GM23338 (cell line): ENCODE measurements at regions not wholly inside any gene's neighbourhood (a gene's known extent, or its start where the extent isn't known, plus 50 kb on each side); places are given as distances from the start of the nearest gene placed in this dataset.

Experiments used
- ATAC-seq: fragments of 200-7000 bp; cut with Tn5 transposase; 3 replicates; pipeline ENCODE4 v1.9.1; 2020
- DNase-seq: peaks from one replicate; pipeline ENCODE4 v3.0.0-alpha.2; 2015; ENCODE audit warnings: low spot score
- H2AFZ ChIP-seq: fragments of 200-600 bp; sonication (generic); 2 replicates; pipeline ENCODE4 v1.8.0; 2016; ENCODE audit warnings: antibody characterized with exemption, mild to moderate bottlenecking, moderate library complexity
- H3F3A ChIP-seq: fragments of 200-600 bp; sonication (generic); replicated peaks from 2 replicates; pipeline ENCODE4 v1.8.0; 2017; ENCODE audit warnings: antibody characterized with exemption, mixed run types, low read depth
- H3K27ac ChIP-seq: fragments of 200-600 bp; sonication (generic); 2 replicates; pipeline ENCODE4 v1.6.1; 2016; ENCODE audit warnings: low read depth
- H3K27me3 ChIP-seq: fragments of 200-600 bp; sonication (generic); 2 replicates; pipeline ENCODE4 v1.8.0; 2016; ENCODE audit warnings: mild to moderate bottlenecking, mixed run types, moderate library complexity; ENCODE audit not compliant: insufficient read depth
- H3K36me3 ChIP-seq: fragments of 200-600 bp; sonication (generic); 2 replicates; pipeline ENCODE4 v1.8.0; 2016; ENCODE audit warnings: mild to moderate bottlenecking; ENCODE audit not compliant: insufficient read depth
- H3K4me1 ChIP-seq: fragments of 200-600 bp; sonication (generic); 2 replicates; pipeline ENCODE4 v1.8.0; 2016; ENCODE audit warnings: mild to moderate bottlenecking, moderate library complexity; ENCODE audit not compliant: insufficient read depth
- H3K4me2 ChIP-seq: fragments of 200-600 bp; sonication (generic); 2 replicates; pipeline ENCODE4 v1.7.1; 2017; ENCODE audit warnings: mixed run types
- H3K4me3 ChIP-seq: fragments of 200-600 bp; sonication (generic); 2 replicates; pipeline ENCODE4 v1.6.1; 2016; ENCODE audit warnings: mixed run types
- H3K79me2 ChIP-seq: fragments of 200-600 bp; sonication (generic); replicated peaks from 2 replicates; pipeline ENCODE4 v1.8.0; 2017; ENCODE audit warnings: mild to moderate bottlenecking; ENCODE audit not compliant: insufficient read depth
- H3K9me2 ChIP-seq: fragments of 200-600 bp; sonication (generic); 2 replicates; pipeline ENCODE4 v1.8.0; 2017; ENCODE audit not compliant: insufficient read depth
- H4K20me1 ChIP-seq: fragments of 200-600 bp; sonication (generic); replicated peaks from 2 replicates; pipeline ENCODE4 v1.8.0; 2017; ENCODE audit warnings: mild to moderate bottlenecking; ENCODE audit not compliant: insufficient read depth
- H3K27ac Mint-ChIP-seq: 2 replicates; pipeline ENCODE4 v1.8.0; 2020; ENCODE audit warnings: inconsistent platforms, mild to moderate bottlenecking, moderate library complexity, mixed read lengths
- H3K27me3 Mint-ChIP-seq: 3 replicates; pipeline ENCODE4 v1.8.0; 2022; ENCODE audit warnings: low read depth, mild to moderate bottlenecking, moderate library complexity, mixed read lengths, inconsistent platforms; ENCODE audit not compliant: insufficient read depth, poor library complexity
- H3K36me3 Mint-ChIP-seq: 3 replicates; pipeline ENCODE4 v1.8.0; 2021; ENCODE audit warnings: low read depth, mild to moderate bottlenecking, inconsistent platforms, moderate library complexity, mixed read lengths
- H3K4me1 Mint-ChIP-seq: 3 replicates; pipeline ENCODE4 v1.8.0; 2020; ENCODE audit warnings: mild to moderate bottlenecking, inconsistent platforms, mixed read lengths
- H3K4me3 Mint-ChIP-seq: 3 replicates; pipeline ENCODE4 v1.8.0; 2021; ENCODE audit warnings: moderate library complexity, mild to moderate bottlenecking, inconsistent platforms, mixed read lengths
- H3K9me3 Mint-ChIP-seq: 3 replicates; pipeline ENCODE4 v1.8.0; 2020; ENCODE audit warnings: moderate library complexity, mild to moderate bottlenecking, inconsistent platforms, mixed read lengths
- EZH2 ChIP-seq: fragments of 200-600 bp; sonication (generic); IDR thresholded peaks from one replicate; pipeline ENCODE4 v1.8.0; 2017; ENCODE audit warnings: antibody characterized with exemption, mild to moderate bottlenecking, low read depth; ENCODE audit not compliant: unreplicated experiment
- EZH2phosphoT487 ChIP-seq: fragments of 200-600 bp; sonication (generic); IDR thresholded peaks from one replicate; pipeline ENCODE4 v1.8.1; 2018; ENCODE audit warnings: antibody characterized with exemption; ENCODE audit not compliant: unreplicated experiment
- JUNB ChIP-seq: IDR thresholded peaks from one replicate; pipeline ENCODE4 v1.6.1; 2016; ENCODE audit warnings: antibody characterized with exemption; ENCODE audit not compliant: unreplicated experiment
- NANOG ChIP-seq: IDR thresholded peaks from 2 replicates; pipeline ENCODE4 v1.6.1; 2016; ENCODE audit warnings: antibody characterized with exemption, borderline replicate concordance
- POLR2AphosphoS5 ChIP-seq: IDR thresholded peaks from 2 replicates; pipeline ENCODE4 v1.6.1; 2016; ENCODE audit warnings: antibody characterized with exemption, low read depth
- STAT1 ChIP-seq: IDR thresholded peaks from one replicate; pipeline ENCODE4 v1.6.1; 2016; ENCODE audit warnings: antibody characterized with exemption; ENCODE audit not compliant: unreplicated experiment
- ZNF114 ChIP-seq: fragments of 250-450 bp; sonication (Bioruptor Pico); IDR thresholded peaks from 2 replicates; pipeline ENCODE4 v1.5.0; 2020; ENCODE audit warnings: mild to moderate bottlenecking, moderate library complexity
- ZNF331 ChIP-seq: fragments of 250-450 bp; sonication (Bioruptor Pico); IDR thresholded peaks from 2 replicates; pipeline ENCODE4 v1.5.0; 2020; ENCODE audit warnings: low read depth, mild to moderate bottlenecking, moderate library complexity
- TF ChIP-seq, protein P1 (sequence below): IDR thresholded peaks from one replicate; pipeline ENCODE4 v1.6.1; 2018; ENCODE audit warnings: antibody characterized with exemption; ENCODE audit not compliant: unreplicated experiment
- TF ChIP-seq, protein P2 (sequence below): fragments of 250-450 bp; sonication (Bioruptor Pico); IDR thresholded peaks from 2 replicates; pipeline ENCODE4 v1.5.0; 2020; ENCODE audit warnings: mild to moderate bottlenecking, moderate library complexity
- TF ChIP-seq, protein P3 (sequence below): IDR thresholded peaks from 2 replicates; pipeline ENCODE4 v1.6.1; 2016; ENCODE audit warnings: antibody characterized with exemption
- TF ChIP-seq, protein P4 (sequence below), 2 experiments: fragments of 200-600 bp in 1 of 2; sonication (generic) in 1 of 2; conservative IDR thresholded peaks; 2 replicates each; pipeline versions ENCODE4 v1.5.1 to v1.6.1; 2016 to 2017; ENCODE audit warnings: antibody characterized with exemption in 2 of 2, low read depth in 2 of 2, mild to moderate bottlenecking in 2 of 2, moderate library complexity in 1 of 2

DNA sequence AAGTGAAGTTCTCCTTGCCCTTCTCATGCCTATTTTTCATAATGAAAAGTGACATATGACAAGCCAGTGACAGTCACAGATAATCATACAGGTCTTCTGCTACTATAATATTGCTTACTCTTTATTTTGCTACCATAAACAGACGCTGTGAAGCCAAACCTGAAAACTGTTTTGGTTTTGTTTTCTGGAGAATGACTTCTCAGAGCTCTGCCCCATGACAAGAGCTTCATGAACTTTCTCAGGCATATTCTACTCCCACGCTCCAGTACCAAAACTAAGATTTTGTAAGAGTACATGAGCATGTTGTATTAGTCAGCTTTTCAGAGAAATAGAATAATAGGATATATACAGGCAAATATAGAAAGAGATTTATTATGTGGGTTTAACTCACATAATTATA lies 64.3 kb upstream of the VTCN1 start:
- H3K27ac ChIP-seq: no peak overlapping the region
- no peaks in the 10 kb centered on the region for H3K36me3 ChIP-seq
- H3K9me2 ChIP-seq: no peaks in the 10 kb centered on the region
- H3K4me1 Mint-ChIP-seq: peaks cover 19% of the 10 kb centered on the region
- no peaks in the 10 kb centered on the region for H4K20me1 ChIP-seq
- H3K36me3 Mint-ChIP-seq: peaks cover 20% of the 10 kb centered on the region; the same call in 2 of the 3 replicates
- H3K4me3 ChIP-seq: no peak overlapping the region
- peaks cover 13% of the 10 kb centered on the region for H3K4me1 ChIP-seq
- peaks cover 26% of the 10 kb centered on the region for H3K9me3 Mint-ChIP-seq
- no peaks in the 10 kb centered on the region for H3K79me2 ChIP-seq
- H3K27me3 ChIP-seq: no peaks in the 10 kb centered on the region
- DNase-seq (no peak), ATAC-seq (no peak)
- no peak overlapping the region for H3K4me3 Mint-ChIP-seq
- H2AFZ ChIP-seq: no peak overlapping the region
- no peak for TF ChIP-seq ZNF114 (CRISPR knock-in tag)
- TF ChIP-seq, protein P1, sequence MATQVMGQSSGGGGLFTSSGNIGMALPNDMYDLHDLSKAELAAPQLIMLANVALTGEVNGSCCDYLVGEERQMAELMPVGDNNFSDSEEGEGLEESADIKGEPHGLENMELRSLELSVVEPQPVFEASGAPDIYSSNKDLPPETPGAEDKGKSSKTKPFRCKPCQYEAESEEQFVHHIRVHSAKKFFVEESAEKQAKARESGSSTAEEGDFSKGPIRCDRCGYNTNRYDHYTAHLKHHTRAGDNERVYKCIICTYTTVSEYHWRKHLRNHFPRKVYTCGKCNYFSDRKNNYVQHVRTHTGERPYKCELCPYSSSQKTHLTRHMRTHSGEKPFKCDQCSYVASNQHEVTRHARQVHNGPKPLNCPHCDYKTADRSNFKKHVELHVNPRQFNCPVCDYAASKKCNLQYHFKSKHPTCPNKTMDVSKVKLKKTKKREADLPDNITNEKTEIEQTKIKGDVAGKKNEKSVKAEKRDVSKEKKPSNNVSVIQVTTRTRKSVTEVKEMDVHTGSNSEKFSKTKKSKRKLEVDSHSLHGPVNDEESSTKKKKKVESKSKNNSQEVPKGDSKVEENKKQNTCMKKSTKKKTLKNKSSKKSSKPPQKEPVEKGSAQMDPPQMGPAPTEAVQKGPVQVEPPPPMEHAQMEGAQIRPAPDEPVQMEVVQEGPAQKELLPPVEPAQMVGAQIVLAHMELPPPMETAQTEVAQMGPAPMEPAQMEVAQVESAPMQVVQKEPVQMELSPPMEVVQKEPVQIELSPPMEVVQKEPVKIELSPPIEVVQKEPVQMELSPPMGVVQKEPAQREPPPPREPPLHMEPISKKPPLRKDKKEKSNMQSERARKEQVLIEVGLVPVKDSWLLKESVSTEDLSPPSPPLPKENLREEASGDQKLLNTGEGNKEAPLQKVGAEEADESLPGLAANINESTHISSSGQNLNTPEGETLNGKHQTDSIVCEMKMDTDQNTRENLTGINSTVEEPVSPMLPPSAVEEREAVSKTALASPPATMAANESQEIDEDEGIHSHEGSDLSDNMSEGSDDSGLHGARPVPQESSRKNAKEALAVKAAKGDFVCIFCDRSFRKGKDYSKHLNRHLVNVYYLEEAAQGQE: no peak
- TF ChIP-seq STAT1: no peak
- TF ChIP-seq, protein P2, sequence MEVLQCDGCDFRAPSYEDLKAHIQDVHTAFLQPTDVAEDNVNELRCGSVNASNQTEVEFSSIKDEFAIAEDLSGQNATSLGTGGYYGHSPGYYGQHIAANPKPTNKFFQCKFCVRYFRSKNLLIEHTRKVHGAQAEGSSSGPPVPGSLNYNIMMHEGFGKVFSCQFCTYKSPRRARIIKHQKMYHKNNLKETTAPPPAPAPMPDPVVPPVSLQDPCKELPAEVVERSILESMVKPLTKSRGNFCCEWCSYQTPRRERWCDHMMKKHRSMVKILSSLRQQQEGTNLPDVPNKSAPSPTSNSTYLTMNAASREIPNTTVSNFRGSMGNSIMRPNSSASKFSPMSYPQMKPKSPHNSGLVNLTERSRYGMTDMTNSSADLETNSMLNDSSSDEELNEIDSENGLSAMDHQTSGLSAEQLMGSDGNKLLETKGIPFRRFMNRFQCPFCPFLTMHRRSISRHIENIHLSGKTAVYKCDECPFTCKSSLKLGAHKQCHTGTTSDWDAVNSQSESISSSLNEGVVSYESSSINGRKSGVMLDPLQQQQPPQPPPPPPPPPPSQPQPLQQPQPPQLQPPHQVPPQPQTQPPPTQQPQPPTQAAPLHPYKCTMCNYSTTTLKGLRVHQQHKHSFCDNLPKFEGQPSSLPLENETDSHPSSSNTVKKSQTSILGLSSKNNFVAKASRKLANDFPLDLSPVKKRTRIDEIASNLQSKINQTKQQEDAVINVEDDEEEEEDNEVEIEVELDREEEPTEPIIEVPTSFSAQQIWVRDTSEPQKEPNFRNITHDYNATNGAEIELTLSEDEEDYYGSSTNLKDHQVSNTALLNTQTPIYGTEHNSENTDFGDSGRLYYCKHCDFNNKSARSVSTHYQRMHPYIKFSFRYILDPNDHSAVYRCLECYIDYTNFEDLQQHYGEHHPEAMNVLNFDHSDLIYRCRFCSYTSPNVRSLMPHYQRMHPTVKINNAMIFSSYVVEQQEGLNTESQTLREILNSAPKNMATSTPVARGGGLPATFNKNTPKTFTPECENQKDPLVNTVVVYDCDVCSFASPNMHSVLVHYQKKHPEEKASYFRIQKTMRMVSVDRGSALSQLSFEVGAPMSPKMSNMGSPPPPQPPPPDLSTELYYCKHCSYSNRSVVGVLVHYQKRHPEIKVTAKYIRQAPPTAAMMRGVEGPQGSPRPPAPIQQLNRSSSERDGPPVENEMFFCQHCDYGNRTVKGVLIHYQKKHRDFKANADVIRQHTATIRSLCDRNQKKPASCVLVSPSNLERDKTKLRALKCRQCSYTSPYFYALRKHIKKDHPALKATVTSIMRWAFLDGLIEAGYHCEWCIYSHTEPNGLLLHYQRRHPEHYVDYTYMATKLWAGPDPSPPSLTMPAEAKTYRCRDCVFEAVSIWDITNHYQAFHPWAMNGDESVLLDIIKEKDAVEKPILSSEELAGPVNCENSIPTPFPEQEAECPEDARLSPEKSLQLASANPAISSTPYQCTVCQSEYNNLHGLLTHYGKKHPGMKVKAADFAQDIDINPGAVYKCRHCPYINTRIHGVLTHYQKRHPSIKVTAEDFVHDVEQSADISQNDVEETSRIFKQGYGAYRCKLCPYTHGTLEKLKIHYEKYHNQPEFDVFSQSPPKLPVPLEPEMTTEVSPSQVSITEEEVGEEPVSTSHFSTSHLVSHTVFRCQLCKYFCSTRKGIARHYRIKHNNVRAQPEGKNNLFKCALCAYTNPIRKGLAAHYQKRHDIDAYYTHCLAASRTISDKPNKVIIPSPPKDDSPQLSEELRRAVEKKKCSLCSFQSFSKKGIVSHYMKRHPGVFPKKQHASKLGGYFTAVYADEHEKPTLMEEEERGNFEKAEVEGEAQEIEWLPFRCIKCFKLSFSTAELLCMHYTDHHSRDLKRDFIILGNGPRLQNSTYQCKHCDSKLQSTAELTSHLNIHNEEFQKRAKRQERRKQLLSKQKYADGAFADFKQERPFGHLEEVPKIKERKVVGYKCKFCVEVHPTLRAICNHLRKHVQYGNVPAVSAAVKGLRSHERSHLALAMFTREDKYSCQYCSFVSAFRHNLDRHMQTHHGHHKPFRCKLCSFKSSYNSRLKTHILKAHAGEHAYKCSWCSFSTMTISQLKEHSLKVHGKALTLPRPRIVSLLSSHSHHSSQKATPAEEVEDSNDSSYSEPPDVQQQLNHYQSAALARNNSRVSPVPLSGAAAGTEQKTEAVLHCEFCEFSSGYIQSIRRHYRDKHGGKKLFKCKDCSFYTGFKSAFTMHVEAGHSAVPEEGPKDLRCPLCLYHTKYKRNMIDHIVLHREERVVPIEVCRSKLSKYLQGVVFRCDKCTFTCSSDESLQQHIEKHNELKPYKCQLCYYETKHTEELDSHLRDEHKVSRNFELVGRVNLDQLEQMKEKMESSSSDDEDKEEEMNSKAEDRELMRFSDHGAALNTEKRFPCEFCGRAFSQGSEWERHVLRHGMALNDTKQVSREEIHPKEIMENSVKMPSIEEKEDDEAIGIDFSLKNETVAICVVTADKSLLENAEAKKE (CRISPR knock-in tag): no peak
- no peak for TF ChIP-seq JUNB
- TF ChIP-seq, protein P3, sequence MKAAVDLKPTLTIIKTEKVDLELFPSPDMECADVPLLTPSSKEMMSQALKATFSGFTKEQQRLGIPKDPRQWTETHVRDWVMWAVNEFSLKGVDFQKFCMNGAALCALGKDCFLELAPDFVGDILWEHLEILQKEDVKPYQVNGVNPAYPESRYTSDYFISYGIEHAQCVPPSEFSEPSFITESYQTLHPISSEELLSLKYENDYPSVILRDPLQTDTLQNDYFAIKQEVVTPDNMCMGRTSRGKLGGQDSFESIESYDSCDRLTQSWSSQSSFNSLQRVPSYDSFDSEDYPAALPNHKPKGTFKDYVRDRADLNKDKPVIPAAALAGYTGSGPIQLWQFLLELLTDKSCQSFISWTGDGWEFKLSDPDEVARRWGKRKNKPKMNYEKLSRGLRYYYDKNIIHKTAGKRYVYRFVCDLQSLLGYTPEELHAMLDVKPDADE: no peak
- no peak for TF ChIP-seq NANOG
- TF ChIP-seq ZNF331 (CRISPR knock-in tag): no peak
- TF ChIP-seq EZH2: no peak
- no peak for TF ChIP-seq EZH2phosphoT487
- TF ChIP-seq POLR2AphosphoS5: no peak
- TF ChIP-seq, protein P4, sequence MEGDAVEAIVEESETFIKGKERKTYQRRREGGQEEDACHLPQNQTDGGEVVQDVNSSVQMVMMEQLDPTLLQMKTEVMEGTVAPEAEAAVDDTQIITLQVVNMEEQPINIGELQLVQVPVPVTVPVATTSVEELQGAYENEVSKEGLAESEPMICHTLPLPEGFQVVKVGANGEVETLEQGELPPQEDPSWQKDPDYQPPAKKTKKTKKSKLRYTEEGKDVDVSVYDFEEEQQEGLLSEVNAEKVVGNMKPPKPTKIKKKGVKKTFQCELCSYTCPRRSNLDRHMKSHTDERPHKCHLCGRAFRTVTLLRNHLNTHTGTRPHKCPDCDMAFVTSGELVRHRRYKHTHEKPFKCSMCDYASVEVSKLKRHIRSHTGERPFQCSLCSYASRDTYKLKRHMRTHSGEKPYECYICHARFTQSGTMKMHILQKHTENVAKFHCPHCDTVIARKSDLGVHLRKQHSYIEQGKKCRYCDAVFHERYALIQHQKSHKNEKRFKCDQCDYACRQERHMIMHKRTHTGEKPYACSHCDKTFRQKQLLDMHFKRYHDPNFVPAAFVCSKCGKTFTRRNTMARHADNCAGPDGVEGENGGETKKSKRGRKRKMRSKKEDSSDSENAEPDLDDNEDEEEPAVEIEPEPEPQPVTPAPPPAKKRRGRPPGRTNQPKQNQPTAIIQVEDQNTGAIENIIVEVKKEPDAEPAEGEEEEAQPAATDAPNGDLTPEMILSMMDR (conservative IDR thresholded peaks at IDR 0.05; ENCODE audit: low read depth in 2 of 2): no peak
- H3K4me2 ChIP-seq: no peak overlapping the region
- no peak overlapping the region for H3K27ac Mint-ChIP-seq
- peaks cover 2% of the 10 kb centered on the region for H3K27me3 Mint-ChIP-seq
- H3F3A ChIP-seq: no peaks in the 10 kb centered on the region
